Fibroblast of skin of left quadriceps (primary cell): ENCODE measurements at regions not wholly inside any gene's neighbourhood (a gene's known extent, or its start where the extent isn't known, plus 50 kb on each side); places are given as distances from the start of the nearest gene placed in this dataset.
"Not testable (repeated sequence)": the region's sequence is repeated elsewhere in the genome, so short reads cannot be mapped to it uniquely, and the experiment has no call there.

Experiments
- DNase-seq, 2 experiments: peaks; one replicate each; pipeline ENCODE4 v3.0.0-alpha.2; 2013; ENCODE audit warnings: low read depth in 2 of 2

DNA sequence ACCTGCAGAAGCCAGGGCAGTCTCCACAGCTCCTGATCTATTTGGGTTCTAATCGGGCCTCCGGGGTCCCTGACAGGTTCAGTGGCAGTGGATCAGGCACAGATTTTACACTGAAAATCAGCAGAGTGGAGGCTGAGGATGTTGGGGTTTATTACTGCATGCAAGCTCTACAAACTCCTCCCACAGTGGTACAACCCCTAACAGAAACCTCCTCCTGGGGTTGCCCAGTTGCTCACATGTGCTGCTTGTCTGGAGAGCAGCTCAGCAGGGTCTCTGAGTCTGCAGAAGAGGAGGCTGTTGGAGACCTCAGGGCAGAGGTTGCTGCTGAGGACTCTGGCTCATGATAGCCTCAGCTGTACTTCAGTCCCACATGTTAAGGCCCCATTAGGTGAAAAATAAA, 1269.1 kb downstream of the RPIA start:
- DNase-seq, result not testable (repeated sequence)

DNA sequence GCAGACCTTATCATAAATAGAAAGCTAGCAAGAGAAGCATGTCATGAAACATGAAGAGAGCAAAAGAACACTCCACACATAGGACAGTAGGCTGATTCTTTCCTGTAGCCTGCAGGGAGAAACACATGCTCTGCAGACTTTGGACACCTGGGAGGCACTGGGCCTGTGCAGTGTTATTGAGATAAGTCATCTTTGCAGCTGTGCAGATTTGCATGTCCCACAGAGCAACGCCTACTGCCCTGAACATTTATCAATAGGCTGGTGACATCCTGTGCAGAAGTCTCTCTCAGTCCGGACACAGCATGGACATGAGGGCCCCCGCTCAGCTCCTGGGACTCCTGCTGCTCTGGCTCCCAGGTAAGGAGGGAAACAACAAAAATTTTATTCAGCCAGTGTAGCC, 1277.1 kb downstream of the RPIA start:
- not testable (repeated sequence) for DNase-seq

DNA sequence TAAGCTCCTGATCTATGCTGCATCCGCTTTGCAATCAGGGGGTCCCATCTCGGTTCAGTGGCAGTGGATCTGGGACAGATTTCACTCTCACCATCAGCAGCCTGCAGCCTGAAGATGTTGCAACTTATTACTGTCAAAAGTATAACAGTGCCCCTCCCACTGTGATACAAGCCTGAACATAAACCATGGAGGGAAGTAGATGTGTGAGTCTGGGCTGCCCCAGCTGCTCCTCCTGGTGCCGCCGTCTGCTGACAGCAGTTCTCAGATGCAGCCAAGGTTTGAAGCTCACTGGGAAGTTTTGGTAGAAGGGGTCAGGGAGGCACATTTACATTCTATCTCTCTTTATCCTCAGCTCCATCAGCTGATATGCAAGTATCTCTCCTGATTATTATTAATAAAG, 1277.7 kb downstream of the RPIA start:
- DNase-seq, result not testable (repeated sequence)

DNA sequence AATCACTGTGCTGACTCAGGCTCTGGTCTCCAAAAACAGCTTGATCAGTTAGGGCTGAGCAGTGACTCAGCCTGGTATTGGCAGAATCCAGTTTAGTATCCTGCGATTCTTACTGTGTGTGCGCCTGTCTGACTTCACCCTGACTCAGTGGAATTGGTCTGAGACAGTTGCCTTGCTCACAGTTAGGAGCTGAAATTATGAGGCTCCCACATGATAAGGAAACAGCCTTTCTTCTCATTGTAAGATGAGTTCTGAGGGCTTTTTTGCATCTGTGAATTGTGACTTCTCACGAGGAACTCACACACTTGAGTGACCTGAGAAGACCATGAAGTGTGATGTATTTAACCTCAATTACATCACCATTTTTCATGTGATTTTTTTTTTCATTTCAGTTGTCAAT, 1282.4 kb downstream of the RPIA start:
- DNase-seq, result peak in 1 of 2 experiments; percentile 1

DNA sequence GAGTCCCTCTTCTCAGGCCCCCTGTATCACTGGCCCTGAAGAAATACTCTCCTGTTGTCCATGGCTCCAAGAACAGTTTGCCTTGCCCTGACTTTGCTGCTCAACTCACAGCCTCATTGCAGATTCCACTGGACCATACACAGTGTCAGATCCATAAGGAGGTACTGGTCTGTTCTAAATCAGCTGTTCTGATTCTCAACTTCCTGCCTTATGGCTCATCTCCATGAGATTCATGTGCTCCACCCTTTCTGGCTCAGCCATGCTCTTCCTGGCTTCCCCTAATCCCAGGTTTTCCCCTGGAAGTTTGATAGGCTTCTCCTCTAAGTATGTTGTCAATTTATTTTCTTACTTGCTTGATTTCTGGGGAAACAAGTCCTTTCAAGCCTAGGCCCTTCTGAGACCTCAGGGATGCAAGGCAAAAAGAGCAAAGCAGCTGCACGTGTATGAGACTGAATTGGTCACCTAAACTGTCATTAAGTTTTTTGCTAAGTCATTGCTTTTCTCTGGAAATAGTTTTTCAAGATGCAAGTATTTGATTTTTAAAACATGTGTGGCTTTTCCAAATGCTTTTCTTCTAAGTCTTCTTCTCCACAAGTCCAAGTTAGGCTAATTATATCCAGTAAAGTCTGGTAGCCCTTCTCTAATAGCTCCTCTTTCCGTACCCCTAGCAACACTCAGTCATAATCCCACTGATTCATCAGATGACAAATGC, 1288.5 kb downstream of the RPIA start:
- not testable (repeated sequence) for DNase-seq

DNA sequence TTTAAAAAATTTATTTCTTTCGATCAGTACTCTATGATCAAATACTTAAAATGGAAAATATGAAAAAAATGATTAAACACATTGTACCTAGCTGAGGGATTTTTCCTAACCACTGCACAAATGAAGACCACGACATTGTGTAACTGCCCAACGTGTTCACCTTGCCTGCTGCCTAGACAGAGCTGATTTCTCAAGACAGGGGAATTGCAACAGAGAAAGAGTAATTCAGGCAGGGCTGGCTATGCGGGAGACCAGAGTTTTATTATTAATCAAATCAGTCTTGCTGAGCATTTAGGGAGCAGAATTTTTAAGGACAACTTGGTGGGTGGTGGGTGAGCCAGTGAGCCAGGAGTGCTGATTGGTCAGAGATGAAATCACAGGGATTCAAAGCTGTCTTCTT, 1290.8 kb downstream of the RPIA start:
- DNase-seq, result not testable (repeated sequence)

DNA sequence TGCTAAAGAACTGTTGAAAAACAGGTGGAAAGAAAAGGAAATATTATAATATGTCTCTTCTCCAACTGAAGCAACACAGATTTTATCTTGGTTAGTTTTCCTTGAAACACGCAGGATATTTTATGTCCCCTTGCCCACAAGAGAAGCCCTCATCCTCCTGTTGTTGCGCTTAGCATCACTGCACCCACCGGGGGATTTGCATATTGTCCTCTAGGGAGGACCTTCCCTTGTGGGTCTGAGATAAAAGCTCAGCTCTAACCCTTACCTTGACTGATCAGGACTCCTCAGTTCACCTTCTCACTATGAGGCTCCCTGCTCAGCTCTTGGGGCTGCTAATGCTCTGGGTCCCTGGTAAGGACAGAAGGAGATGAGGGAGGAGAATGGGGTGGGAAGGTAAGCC, 1294.2 kb downstream of the RPIA start:
- not testable (repeated sequence) for DNase-seq

DNA sequence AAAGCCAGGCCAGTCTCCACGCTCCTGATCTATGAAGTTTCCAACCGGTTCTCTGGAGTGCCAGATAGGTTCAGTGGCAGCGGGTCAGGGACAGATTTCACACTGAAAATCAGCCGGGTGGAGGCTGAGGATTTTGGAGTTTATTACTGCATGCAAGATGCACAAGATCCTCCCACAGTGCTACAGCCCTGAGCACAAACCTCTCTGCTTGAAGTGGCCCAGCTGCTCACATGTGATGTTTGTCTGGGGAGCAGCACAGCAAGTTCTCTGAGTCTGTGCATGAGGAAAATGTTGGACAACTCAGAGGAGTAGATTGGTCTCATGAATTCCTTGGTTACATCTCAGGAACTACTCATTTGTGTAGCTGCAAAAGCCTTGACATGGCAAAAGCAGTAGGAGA, 1295.1 kb downstream of the RPIA start:
- not testable (repeated sequence) for DNase-seq

DNA sequence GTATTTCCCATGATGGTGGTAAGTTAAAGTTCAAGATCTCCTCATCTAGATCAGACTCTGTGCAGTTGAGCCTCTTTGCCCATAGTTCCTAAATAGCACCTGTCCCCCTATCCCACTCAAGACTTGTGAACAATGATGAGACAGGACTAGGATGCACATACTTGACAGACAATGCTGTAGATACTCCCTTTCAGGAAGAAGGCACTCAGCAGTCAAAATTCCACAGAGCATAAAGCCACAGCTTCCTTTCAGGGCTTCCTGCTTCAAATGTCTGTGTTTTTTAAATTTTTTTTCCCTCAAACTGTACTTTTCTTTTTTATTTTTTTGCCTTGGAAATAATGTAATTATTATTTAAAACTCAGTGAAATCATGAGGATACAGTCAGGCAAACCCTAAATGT, 1305.3 kb downstream of the RPIA start:
- DNase-seq, result not testable (repeated sequence)

DNA sequence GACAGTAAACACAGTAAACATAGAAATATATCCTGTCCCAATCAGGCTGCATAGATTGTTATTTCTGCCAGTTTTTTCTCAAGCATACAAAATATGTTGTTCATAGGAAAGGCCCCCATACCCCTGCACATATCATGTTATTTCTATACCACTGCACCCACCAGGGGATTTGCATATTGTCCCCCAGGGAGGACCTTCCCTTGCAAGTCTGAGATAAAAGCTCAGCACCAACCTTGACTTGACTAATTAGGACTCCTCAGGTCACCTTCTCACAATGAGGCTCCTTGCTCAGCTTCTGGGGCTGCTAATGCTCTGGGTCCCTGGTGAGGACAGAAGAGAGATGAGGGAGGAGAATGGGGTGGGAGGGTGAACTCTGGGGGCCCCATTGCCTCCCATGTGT, 1313.1 kb downstream of the RPIA start:
- not testable (repeated sequence) for DNase-seq

DNA sequence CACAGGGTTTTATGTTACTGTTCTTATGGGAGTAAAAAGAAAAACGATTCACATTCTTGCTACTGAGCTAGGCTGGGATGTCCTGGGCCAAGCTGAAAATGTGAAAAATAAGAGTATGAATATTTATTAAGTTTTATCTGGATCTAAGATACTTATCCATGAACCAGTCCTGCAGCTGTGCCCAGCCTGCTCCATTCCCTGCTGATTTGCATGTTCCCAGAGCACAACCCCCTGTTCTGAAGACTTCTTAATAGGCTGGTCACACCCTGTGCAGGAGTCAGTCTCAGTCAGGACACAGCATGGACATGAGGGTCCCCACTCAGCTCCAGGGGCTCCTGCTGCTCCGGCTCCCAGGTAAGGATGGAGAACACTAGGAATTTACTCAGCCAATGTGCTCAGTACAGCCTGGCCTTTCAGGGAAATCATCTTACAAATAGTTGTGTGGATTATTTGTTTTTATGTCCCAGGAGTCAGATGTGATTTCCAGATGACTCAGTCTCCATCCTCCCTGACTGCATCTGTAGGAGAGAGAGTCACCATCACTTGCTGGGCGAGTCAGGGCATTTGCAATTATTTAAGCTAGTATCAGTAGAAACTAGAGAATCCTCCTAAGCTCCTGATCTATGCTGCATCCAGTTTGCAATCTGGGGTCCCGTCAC, 1319.1 kb downstream of the RPIA start:
- DNase-seq, result not testable (repeated sequence)

DNA sequence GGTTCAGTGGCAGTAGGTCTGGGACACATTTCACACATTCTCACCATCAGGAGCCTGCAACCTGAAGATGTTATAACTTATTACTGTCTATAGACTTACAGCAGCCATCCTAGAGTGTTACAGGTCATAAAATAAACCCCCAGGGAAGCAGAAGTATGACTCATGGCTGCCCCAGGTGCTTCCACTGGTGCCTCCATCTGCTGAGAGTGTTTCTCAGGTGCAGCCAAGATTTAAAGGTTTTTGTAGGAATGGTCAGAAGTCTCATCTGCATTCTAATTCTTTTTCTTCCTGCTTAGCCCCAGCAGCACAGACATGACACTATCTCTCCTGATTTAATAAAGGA, 1319.6 kb downstream of the RPIA start:
- not testable (repeated sequence) for DNase-seq

DNA sequence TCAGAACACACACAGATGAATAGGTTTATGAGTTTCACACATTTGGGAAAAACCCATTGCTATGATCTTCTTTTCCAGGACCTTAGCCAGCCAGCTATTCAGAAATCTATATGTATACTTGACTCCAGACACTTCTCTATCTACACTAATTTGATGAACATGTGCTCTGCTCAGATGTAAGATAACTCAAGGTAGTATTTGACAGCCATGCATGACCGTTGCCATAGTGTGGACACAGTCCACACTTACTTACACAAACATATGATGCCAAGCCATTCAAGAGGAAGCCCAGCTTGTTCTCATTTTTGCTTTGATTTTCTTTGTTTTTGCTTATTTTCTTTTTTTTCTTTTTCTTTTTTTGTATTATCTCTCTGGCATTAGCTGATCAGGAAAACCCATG, 1328.4 kb downstream of the RPIA start:
- not testable (repeated sequence) for DNase-seq

DNA sequence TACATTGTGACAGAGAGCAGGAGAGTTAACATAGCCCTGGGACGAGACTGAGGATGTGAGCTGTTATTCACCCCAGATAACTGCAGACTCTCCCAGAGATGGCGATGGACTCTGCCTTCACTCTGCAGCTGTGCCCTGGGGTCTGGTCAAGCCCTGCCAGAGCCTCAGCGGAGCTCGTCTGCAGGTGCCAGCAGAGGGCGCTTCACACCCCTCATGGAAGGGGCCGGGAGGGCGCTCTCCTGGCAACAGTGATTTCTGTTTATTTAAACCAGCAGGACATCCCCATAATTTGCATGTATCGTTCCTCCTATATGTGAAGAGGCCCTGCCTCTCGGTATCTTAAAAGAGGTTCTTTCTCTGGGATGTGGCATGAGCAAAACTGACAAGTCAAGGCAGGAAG, 1329.8 kb downstream of the RPIA start:
- not testable (repeated sequence) for DNase-seq

DNA sequence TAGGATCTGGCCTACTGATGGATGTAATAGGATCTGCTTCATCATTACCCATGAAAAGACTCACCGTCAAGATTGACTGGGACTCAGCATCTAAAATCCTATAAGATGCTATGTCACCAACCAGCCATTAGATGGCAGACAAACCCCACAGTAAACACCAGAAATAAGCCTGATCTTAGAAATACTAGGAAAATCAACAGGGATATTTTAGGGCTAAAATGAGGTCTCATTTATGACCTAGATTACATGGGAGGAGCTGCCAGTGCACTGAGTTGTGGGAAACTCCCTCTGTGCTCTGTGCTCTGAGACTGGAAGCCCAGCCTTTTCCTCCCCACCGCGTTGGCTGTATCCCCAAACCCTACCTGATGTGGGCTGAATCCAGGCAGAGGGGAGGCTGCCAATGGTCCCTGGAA, 1335.8 kb downstream of the RPIA start:
- not testable (repeated sequence) for DNase-seq

DNA sequence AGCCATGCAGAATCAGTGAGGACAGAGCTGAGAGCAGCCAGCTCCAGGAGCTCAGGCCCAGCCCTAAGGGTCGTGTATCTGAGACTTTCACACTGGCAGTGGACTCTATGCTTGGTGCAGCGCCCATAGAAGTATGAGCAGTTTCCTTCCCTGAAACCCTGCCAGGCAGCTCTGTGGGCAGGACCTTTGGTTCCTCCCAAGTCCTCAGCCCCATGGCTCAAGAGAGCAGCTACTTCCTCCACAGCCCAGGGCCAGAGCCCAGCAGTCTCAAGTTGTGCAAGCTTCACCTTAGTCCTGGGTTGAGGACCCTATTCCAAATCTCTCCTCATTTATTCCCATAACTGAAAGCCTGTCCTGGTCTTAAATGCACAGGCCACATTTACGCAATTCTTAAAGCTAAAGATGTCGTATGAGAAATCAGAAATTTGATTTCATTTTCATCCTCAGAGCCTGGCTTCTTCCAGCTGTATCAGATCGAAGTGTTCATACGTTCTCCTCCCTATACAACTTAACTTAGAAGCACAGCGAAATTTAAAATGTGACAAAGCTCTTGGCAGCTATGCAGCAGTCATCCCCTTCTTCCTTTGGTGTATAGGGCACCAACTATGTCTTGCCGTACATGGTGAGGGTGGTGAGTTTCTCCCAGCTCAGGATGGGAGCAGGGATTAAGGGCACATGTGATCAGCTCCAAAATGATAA, 1337.1 kb downstream of the RPIA start:
- DNase-seq, result not testable (repeated sequence)

DNA sequence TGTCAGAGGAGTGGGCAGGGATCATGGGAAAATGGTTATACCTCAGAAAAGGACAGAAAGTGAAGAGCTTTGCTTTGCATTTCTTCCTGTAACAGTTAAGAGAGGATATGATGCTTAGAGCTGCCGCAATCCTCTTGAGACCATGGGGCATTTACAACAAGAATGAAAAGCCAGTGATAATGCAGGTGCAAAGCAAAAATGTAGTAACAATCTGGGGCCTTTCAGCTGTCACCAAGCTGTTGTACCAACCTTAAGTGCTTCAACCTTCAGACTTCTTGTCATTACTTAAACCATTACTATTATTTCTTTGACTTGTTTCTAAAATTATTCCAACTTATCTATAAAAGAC, 1337.6 kb downstream of the RPIA start:
- not testable (repeated sequence) for DNase-seq

DNA sequence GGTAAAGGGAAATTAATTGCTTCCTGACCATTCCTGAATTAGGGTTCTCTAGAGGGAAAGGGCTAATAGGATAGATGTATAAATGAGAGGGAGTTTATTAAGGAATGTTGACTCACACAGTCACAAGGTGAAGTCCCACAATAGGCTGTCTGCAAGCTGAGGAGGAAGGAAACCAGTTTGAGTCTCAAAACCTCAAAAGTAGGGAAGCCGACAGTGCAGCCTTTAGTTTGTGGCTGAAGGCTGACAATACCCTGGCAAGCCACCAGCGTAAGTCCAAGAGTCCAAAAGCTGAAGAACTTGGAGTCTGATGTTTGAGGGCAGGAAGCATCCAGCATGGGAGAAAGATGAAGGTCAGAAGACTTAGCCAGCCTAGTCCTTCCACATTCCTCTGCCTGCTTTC, 1340.8 kb downstream of the RPIA start:
- not testable (repeated sequence) for DNase-seq

DNA sequence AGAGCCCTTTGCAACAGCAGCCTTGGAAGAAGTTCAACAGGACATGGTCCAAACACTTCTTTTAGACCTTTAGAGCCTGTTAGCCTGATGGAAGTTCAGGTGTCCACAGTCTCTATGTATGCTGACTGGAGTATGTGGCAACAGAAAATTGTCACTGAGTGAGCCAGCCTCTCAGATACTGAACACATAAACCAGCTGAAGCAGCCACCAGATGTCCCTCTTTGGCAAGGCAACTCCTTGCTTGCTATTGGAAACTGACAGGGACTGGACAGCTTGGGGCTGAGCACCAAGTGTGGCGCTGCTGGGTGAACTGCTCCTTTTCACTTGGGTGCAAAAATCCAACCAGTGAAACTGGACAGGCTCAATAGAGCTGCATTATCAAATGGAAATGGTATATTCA, 1344.9 kb downstream of the RPIA start:
- DNase-seq, result not testable (repeated sequence)

DNA sequence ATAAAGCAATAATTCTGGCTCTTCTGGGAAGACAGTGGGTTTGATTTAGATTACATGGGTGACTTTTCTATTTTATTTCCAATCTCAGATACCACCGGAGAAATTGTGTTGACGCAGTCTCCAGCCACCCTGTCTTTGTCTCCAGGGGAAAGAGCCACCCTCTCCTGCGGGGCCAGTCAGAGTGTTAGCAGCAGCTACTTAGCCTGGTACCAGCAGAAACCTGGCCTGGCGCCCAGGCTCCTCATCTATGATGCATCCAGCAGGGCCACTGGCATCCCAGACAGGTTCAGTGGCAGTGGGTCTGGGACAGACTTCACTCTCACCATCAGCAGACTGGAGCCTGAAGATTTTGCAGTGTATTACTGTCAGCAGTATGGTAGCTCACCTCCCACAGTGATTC, 1347.6 kb downstream of the RPIA start:
- not testable (repeated sequence) for DNase-seq

DNA sequence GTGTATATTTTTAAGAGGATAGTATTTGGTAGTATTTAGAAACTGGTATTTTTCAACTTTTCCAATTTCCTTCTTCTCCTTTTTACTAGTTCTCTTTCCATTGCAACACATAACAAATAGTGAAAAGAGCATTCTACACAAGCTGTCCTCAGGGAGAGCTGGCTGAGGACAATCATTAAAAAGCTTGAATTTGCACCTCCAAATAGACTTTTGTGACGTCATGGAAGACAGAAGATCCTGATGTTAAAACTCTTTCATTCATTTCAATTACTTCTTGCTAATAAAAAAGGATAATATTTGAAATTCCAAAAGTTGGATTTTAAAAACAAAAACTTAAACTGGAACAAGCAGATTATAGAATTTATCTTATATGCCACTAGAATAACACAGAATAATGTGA, 1356.3 kb downstream of the RPIA start:
- not testable (repeated sequence) for DNase-seq

DNA sequence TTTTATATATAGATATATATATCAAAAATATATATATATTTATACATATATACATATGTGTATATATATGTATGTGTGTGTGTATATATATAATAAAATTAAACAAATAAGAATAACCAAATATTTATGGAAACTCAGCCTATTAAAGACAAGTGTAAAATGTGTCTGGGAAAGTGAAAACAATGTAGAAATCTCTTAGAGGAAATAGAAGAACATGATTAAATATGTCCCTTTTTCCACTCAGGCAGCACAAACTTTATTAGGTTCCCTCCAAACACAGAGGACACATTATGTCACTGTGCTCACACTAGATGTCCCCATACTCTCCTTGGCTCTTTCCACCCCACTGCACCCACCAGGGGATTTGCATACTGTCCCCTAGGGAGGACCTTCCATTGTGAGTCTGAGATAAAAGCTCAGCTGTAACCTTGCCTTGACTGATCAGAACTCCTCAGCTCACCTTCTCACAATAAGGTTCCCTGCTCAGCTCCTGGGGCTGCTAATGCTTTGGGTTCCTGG, 1360.7 kb downstream of the RPIA start:
- DNase-seq, result not testable (repeated sequence)
